Activated CD4-positive, alpha-beta T cell treated with anti-CD3 and anti-CD28 coated beads, Interleukin-2, Interleukin-6, amounts not matched to agents 100 ng/mL and 50 ng/mL, durations not matched to agents 16 hours and 8 hours (primary cell): ENCODE measurements at regions not wholly inside any gene's neighbourhood (a gene's known extent, or its start where the extent isn't known, plus 50 kb on each side); places are given as distances from the start of the nearest gene placed in this dataset.

Experiments
- DNase-seq: peaks from one replicate; pipeline ENCODE4 v3.0.0-alpha.2; 2020

DNA sequence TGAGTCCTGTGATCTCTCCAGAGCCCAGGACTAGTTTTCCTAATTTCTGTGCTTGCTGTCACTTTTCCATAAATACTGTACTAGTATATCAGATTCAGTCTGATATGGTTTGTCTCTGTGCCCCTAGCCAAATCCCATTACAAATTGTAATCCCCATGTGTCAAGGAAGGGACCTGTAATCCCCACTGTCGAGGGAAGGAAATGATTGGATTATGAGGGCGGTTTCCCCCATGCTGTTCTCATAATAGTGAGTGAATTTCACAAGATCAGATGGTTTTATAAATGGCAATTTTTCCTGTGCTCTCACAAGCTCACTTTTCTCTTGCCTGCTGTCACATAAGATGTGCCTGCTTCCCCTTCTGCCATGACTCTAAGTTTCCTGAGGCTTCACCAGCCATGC is 54.8 kb upstream of the IFRD1 start:
- no peak for DNase-seq

DNA sequence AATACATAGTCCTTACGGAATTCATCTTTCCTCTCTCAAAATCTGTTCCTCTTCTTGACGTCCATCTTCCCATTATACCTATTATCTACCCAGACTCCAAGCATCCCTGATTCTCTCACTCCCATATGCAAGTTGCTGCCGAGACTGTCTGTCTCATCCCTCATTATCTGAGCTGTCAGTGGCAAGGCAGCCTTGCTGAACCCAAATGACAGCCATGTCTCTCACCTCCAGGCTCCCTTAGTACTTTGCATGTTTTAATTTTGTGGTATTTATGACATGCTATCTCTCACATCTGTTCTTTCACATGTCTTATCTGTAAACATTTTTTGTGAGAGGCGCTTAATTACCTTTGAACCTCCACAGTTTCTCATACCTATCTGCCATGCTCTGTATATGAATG is 54.4 kb upstream of the IFRD1 start:
- no peak for DNase-seq

DNA sequence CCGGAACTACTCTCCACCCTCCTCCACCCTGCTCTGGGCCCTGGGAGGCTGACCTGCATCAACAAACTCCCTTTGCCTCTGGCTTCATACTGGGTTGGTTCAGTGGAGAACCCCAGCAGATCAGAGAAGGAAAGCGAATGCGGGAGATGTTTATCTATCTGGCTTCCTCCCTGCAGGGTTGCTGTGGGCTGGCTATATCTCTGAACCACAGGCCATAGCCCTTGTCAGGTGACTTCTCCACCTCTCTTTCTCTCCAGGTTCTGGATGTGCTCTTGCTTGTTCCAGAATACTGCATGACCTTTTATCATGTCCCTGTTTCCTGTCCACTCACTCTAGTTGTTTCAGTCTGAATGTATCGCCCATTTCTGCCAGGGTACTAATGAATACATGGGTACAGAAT is 51.7 kb upstream of the IFRD1 start:
- DNase-seq = peak; percentile 38

DNA sequence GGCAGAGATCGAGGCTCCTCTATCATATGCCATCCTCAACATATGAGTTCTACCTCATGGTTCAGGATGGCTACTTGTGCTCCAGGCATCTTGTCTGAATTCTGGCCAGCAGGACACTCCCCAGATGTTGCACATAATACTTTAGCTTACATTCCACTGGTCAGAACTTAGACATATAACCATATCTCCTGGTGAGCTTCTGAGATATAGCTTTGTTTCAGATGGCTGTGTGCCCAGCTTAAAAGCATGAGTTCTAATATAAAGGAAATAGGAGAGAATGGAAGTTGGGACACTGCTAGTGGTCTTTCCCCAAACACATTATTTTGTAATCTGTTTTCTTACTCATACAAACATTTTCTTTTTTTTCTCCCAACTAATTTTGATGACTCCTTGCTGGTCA is 50.8 kb upstream of the IFRD1 start:
- DNase-seq = no peak

- no peak for DNase-seq
Observed at GRCh38 chr7:112400141-112400540, 50.1 kb upstream of the IFRD1 start.
